Muscle of leg (tissue), 3 donors: ENCODE measurements at regions not wholly inside any gene's neighbourhood (a gene's known extent, or its start where the extent isn't known, plus 50 kb on each side); places are given as distances from the start of the nearest gene placed in this dataset.
A peak's percentile ranks its signal among the peaks of the same experiment; 100 is the strongest.

Source experiments
- DNase-seq: peaks from one replicate; pipeline ENCODE4 v3.0.0; 2013
- H3K27ac ChIP-seq: one replicate; pipeline ENCODE4 v1.5.1; 2013; ENCODE audit warnings: mild to moderate bottlenecking, low read length, control low read depth
- H3K27me3 ChIP-seq: one replicate; pipeline ENCODE4 v1.6.1; 2013; ENCODE audit warnings: low read length; ENCODE audit not compliant: control insufficient read depth, insufficient read depth
- H3K36me3 ChIP-seq: one replicate; pipeline ENCODE4 v1.6.1; 2013; ENCODE audit warnings: low read length; ENCODE audit not compliant: control insufficient read depth, insufficient read depth
- H3K4me1 ChIP-seq: one replicate; pipeline ENCODE4 v1.6.1; 2013; ENCODE audit warnings: low read length; ENCODE audit not compliant: control insufficient read depth, insufficient read depth
- H3K4me3 ChIP-seq: one replicate; pipeline ENCODE4 v1.5.1; 2013; ENCODE audit warnings: low read length, control low read depth
- H3K9me3 ChIP-seq: replicated peaks from 2 replicates; pipeline ENCODE4 v1.6.1; 2013; ENCODE audit warnings: low read depth, low read length; ENCODE audit not compliant: control insufficient read depth
- WGBS: methylation state at CpG from one replicate; pipeline ENCODE4 v1.1.5; 2013; ENCODE audit warnings: missing lambda C conversion rate; ENCODE audit not compliant: insufficient coverage; 5-methylcytosine and 5-hydroxymethylcytosine counted together

DNA sequence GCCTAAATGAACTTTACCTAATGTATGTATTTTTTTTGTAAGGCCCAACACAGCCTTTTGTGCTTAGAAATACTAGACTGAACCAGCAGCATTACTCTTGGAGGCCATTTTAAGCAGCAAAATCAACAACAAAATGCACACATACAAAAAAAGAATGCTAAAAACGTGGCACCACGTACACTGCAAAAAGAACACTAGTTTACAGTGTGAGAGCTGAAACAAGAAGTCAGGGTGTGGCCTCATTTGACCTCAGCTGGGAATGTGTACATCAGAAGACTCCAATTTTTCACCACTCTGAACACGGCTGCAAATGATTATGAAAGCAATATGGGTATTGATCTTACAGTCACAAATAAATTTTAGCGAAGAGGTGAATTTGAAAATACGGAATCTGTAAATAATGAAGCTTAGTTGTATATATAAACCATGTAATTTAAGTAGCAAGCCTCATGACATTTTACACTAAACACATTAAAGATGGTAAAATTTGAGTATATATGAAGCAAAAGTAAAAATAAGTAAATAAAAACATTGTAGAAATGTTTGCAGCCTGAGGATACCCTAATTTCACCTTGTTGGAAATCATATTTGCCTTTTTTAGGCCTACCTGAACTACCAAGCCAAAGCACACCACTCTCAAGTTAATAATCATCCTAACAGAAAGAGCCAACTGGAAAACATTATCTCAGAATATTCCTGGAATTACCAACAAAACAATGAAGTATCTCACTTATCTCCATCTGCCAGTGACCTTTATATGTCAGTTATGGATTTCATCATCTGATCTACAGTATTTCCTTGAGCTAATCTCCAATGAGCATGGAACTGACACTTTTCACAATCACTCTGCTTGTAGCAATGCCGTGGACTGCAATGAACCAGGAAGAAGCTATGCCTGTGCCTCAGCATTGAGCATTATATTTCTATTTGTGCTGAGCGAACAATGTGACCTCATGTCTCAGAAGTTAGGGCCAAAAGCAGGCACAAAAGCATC, 319.5 kb upstream of the FAT3 start:
- no peaks in the 10 kb centered on the region for H3K27me3 ChIP-seq
- no peak overlapping the region for H3K4me3 ChIP-seq
- DNase-seq = no peak
- 94% methylated on average over 2 of the region's 7 CpGs for WGBS
- no peak overlapping the region for H3K27ac ChIP-seq
- H3K9me3 ChIP-seq = no peaks in the 10 kb centered on the region
- no peaks in the 10 kb centered on the region for H3K4me1 ChIP-seq
- no peaks in the 10 kb centered on the region for H3K36me3 ChIP-seq

DNA sequence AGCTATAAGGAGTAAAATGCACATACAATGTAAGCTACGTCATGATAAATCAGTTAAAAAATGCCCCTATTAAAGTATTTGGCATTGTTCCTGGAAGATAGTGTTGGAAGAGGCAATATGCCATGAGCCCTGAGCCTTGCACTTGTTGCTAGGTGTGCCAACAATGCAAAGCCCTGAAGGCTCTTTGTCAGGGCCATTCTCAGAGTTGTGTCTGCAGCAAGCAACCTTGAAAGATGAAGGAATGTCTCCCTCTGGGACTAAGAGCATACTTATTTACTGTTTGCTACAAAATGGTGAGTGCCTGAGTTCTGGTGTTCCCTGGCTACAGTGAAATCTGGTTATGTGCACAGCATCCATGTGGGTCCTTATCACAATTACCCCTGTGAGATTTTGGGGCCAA, 322.3 kb upstream of the FAT3 start:
- Histone ChIP-seq H3K4me1 (no peaks in the 10 kb centered on the region), H3K36me3 (no peaks in the 10 kb centered on the region), H3K9me3 (no peaks in the 10 kb centered on the region), H3K27ac (no peak overlapping the region), H3K27me3 (no peaks in the 10 kb centered on the region), H3K4me3 (no peak overlapping the region)
- no peak for DNase-seq
- WGBS = no CpG with 5 or more reads among the region's 1 CpG

- Histone ChIP-seq H3K4me3 (no peak overlapping the region), H3K4me1 (no peaks in the 10 kb centered on the region), H3K9me3 (no peaks in the 10 kb centered on the region), H3K36me3 (no peaks in the 10 kb centered on the region), H3K27ac (no peak overlapping the region), H3K27me3 (no peaks in the 10 kb centered on the region)
- WGBS = no CpG with 5 or more reads among the region's 1 CpG
- no peak for DNase-seq
These were observed 344.0 kb upstream of the FAT3 start for GRCh38 chr11:91880660-91881059.

DNA sequence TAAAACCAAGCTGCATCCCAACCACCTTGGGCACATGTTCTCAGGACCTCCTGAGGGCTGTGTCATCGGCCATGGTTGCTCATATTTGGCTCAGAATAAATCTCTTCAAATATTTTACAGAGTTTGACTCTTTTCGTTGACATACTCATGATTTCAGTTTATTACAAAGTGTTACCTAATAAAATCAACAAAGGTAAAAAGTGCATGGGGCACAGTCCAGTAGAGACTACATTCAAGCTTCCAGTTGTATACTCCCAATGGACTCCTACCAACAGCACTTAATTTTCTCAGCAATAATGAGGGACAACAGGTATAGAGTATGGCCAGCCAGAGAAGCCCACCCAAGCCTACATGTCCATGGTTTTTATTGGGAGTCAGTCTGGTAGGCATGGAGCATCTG, 347.9 kb upstream of the FAT3 start:
- DNase-seq = no peak
- Histone ChIP-seq H3K9me3 (no peaks in the 10 kb centered on the region), H3K4me1 (peaks cover 5% of the 10 kb centered on the region), H3K27ac (no peak overlapping the region), H3K36me3 (no peaks in the 10 kb centered on the region), H3K27me3 (no peaks in the 10 kb centered on the region), H3K4me3 (no peak overlapping the region)
- 83% methylated on average over 1 of the region's 2 CpGs for WGBS

DNA sequence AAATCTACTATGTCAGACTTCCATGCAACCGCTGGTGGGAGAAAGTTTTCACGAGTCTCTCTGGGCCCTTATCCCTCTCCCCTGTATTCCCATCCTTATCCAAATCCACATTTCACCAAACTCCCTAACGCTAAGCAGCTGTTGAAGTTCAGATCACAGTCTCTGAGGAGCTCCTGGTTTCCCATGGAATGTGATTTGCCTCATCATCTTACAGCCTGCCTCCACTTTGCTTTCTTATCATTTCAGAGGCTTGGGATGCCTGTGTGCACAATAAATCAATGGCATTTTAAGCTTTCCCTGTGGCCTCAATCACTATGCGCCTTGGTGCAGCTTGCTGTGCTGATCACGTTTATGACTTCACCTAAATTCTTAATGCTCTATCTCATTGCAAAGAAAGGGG, 352.4 kb upstream of the FAT3 start:
- H3K27me3 ChIP-seq = no peaks in the 10 kb centered on the region
- H3K9me3 ChIP-seq = no peaks in the 10 kb centered on the region
- no peak for DNase-seq
- no peaks in the 10 kb centered on the region for H3K36me3 ChIP-seq
- peaks cover 21% of the 10 kb centered on the region for H3K4me1 ChIP-seq
- no peak overlapping the region for H3K27ac ChIP-seq
- 39% methylated on average over 3 of the region's 5 CpGs for WGBS
- H3K4me3 ChIP-seq = no peak overlapping the region

DNA sequence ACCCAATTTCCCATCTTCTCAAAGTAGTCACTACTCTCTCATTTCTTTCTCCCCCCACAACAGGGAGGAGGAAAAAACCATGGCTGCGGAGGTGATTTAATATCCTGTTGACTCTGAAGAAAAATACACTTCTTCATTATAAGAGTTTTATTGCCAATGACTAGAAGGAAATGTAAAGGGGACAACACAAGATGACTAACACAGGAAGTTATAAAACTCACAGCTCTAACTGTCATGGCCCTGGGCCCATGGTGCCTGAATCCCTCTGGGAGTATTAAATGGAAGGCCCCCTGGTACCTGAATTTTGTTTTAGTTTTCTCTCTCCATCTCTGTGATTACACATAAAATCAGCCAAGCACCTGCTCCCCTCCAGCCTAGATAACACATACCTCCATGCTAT, 352.8 kb upstream of the FAT3 start:
- DNase-seq = no peak
- H3K4me1 ChIP-seq = peaks cover 21% of the 10 kb centered on the region
- no peak overlapping the region for H3K27ac ChIP-seq
- no peak overlapping the region for H3K4me3 ChIP-seq
- H3K9me3 ChIP-seq = no peaks in the 10 kb centered on the region
- no CpG with 5 or more reads among the region's 1 CpG for WGBS
- no peaks in the 10 kb centered on the region for H3K36me3 ChIP-seq
- no peaks in the 10 kb centered on the region for H3K27me3 ChIP-seq

DNA sequence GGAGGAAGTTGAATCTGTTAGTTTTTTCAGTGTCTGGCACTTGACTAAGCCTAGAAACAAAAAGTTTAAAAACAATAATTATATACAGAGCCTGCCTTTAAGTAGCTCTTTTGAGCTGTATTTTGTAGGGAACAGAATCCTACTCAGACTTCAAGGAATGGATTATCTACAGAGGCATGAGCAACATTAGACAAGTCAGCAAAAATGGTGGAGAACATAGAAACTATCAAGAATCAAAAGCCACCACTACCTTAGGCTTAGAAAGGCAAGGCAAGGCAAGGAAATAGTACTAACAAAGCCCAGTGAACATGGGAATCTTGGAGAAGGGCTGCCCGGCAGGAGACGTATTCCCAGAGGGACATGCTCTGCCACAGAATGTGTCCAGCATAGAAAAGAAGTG, 353.6 kb upstream of the FAT3 start:
- H3K36me3 ChIP-seq = no peaks in the 10 kb centered on the region
- no peaks in the 10 kb centered on the region for H3K9me3 ChIP-seq
- no peak overlapping the region for H3K27ac ChIP-seq
- WGBS = 90% methylated on average over 2 of the region's 2 CpGs
- H3K27me3 ChIP-seq = no peaks in the 10 kb centered on the region
- DNase-seq = no peak
- H3K4me1 ChIP-seq = peaks cover 21% of the 10 kb centered on the region
- no peak overlapping the region for H3K4me3 ChIP-seq

DNA sequence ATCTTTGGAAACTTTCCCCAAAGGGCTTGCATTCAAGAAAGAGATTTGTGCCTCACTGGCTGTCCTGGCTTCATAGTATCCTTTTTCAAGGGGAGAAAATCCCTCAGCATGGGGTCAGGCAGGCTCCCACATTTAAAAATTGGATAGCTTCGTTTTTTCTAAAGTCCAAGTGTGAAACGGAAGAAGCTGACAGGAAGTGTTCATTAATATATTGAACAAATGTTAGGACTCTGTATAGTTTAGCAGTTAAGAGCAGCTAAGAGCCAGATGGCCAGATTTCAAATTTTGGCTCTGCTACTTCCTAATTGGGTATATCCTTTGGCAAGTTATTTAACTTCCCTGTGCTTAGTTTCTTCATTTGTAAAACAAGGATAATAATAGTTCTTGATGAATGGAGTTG, 354.9 kb upstream of the FAT3 start:
- Histone ChIP-seq H3K36me3 (no peaks in the 10 kb centered on the region), H3K4me3 (no peak overlapping the region), H3K27me3 (no peaks in the 10 kb centered on the region), H3K27ac (no peak overlapping the region), H3K9me3 (no peaks in the 10 kb centered on the region), H3K4me1 (peaks cover 21% of the 10 kb centered on the region)
- WGBS = no CpG with 5 or more reads among the region's 2 CpGs
- DNase-seq = peak; percentile 58

DNA sequence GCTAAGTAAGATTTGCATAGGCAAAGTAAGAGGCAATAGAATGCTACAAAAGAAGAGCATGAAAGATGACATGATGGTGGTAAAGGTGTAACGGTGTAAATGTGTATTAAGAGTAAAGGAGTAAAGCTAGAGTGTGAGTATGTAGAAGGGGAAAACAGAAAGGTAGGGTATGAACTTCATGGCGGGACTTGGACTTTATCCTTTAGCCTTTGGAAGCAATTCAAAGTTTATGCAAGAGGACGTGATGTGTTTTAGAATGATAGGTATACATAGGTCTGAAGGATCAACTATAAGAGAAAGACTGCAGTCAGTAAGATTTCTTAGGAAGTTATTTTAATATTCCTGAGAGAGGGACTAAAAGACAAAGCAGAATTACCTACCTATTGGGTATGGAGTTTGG, 358.0 kb upstream of the FAT3 start:
- Histone ChIP-seq H3K9me3 (no peaks in the 10 kb centered on the region), H3K36me3 (no peaks in the 10 kb centered on the region), H3K4me1 (peaks cover 17% of the 10 kb centered on the region), H3K27me3 (no peaks in the 10 kb centered on the region), H3K27ac (no peak overlapping the region), H3K4me3 (no peak overlapping the region)
- DNase-seq = no peak
- 72% methylated on average over 2 of the region's 3 CpGs for WGBS

DNA sequence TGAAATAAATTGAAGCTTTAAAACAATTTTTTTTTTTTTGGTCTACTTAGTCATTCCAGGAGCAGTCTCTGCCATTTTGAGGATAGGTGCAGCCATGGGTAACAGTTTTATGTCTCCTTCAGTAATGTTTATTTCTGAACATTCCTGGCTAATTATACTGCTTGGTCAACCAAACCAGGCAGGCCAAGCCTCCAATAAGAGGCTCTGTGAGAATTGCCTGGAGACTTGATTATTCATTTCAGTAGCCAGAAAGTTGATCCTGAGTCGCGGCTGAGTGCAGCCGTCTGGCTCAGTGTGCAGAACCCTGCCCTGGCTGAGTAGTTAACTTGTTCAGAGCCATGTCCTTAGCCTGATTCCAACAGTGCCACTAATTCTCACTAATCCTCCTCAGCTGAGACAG, 364.0 kb upstream of the FAT3 start:
- Histone ChIP-seq H3K36me3 (no peaks in the 10 kb centered on the region), H3K27ac (no peak overlapping the region), H3K27me3 (no peaks in the 10 kb centered on the region), H3K4me3 (no peak overlapping the region), H3K4me1 (no peaks in the 10 kb centered on the region), H3K9me3 (no peaks in the 10 kb centered on the region)
- WGBS = 22% methylated on average over 3 of the region's 3 CpGs
- DNase-seq = no peak
